ENCODE measurements at regions not wholly inside any gene's neighbourhood (a gene's known extent, or its start where the extent isn't known, plus 50 kb on each side); places are given as distances from the start of the nearest gene placed in this dataset.

GRCh38 chr14:105840266-105841021, 314.1 kb downstream of the TMEM121 start:
- Mint-ChIP-seq H3K27ac (no peak overlapping the region), H3K9me3 (no peaks in the 10 kb centered on the region), H3K27me3 (no peaks in the 10 kb centered on the region), H3K4me3 (no peak overlapping the region), H3K36me3 (ENCODE audit: low read depth) (no peaks in the 10 kb centered on the region), H3K4me1 (no peaks in the 10 kb centered on the region)
- CTCF ChIA-PET, result no interaction called here
- POLR2A ChIA-PET, result no interaction called here
- DNase-seq, result no peak

GRCh38 chr14:105841022-105842009, 314.9 kb downstream of the TMEM121 start:
- Mint-ChIP-seq H3K4me1 (no peaks in the 10 kb centered on the region), H3K36me3 (ENCODE audit: low read depth) (no peaks in the 10 kb centered on the region), H3K27ac (no peak overlapping the region), H3K4me3 (no peak overlapping the region), H3K27me3 (no peaks in the 10 kb centered on the region), H3K9me3 (no peaks in the 10 kb centered on the region)
- ChIA-PET CTCF (no interaction called here), POLR2A (interaction anchor here (1.1 kb wide), 1 partner anchor 21 kb away, joined by 3 read pairs; no protein-coding TSS in a partner anchor)
- no peak for DNase-seq

GRCh38 chr14:105842105-105842504, 315.7 kb downstream of the TMEM121 start:
- POLR2A ChIA-PET, result interaction anchor here (1.1 kb wide), 1 partner anchor 20 kb away, joined by 3 read pairs; no protein-coding TSS in a partner anchor
- Mint-ChIP-seq H3K36me3 (ENCODE audit: low read depth) (no peaks in the 10 kb centered on the region), H3K4me1 (no peaks in the 10 kb centered on the region), H3K27ac (no peak overlapping the region), H3K27me3 (no peaks in the 10 kb centered on the region), H3K4me3 (no peak overlapping the region), H3K9me3 (no peaks in the 10 kb centered on the region)
- CTCF ChIA-PET, result no interaction called here
- no peak for DNase-seq

GRCh38 chr14:105843444-105844046, 317.2 kb downstream of the TMEM121 start:
- no peaks in the 10 kb centered on the region for H3K36me3 Mint-ChIP-seq (ENCODE audit: low read depth)
- ChIA-PET POLR2A (no interaction called here), CTCF (no interaction called here)
- DNase-seq, result peak; percentile 9
- H3K4me3 Mint-ChIP-seq, result no peak overlapping the region
- no peaks in the 10 kb centered on the region for H3K9me3 Mint-ChIP-seq
- no peaks in the 10 kb centered on the region for H3K27me3 Mint-ChIP-seq
- no peaks in the 10 kb centered on the region for H3K4me1 Mint-ChIP-seq
- H3K27ac Mint-ChIP-seq, result no peak overlapping the region

- peak; percentile 14 for DNase-seq
- Mint-ChIP-seq H3K27ac (no peak overlapping the region), H3K4me1 (no peaks in the 10 kb centered on the region), H3K9me3 (no peaks in the 10 kb centered on the region), H3K36me3 (ENCODE audit: low read depth) (no peaks in the 10 kb centered on the region), H3K4me3 (no peak overlapping the region), H3K27me3 (no peaks in the 10 kb centered on the region)
- CTCF ChIA-PET, result no interaction called here
- POLR2A ChIA-PET, result no interaction called here
Observed at GRCh38 chr14:105844047-105844630, 317.8 kb downstream of the TMEM121 start.

GRCh38 chr14:105844810-105845724, 318.7 kb downstream of the TMEM121 start:
- H3K9me3 Mint-ChIP-seq, result no peaks in the 10 kb centered on the region
- no peak overlapping the region for H3K27ac Mint-ChIP-seq
- no peaks in the 10 kb centered on the region for H3K4me1 Mint-ChIP-seq
- POLR2A ChIA-PET, result no interaction called here
- H3K27me3 Mint-ChIP-seq, result no peaks in the 10 kb centered on the region
- H3K36me3 Mint-ChIP-seq (ENCODE audit: low read depth), result no peaks in the 10 kb centered on the region
- no peak overlapping the region for H3K4me3 Mint-ChIP-seq
- no peak for DNase-seq
- CTCF ChIA-PET, result no interaction called here

GRCh38 chr14:105845725-105846309, 319.4 kb downstream of the TMEM121 start:
- no peak for DNase-seq
- POLR2A ChIA-PET, result no interaction called here
- H3K27ac Mint-ChIP-seq, result no peak overlapping the region
- H3K36me3 Mint-ChIP-seq (ENCODE audit: low read depth), result no peaks in the 10 kb centered on the region
- H3K4me3 Mint-ChIP-seq, result no peak overlapping the region
- H3K4me1 Mint-ChIP-seq, result no peaks in the 10 kb centered on the region
- H3K27me3 Mint-ChIP-seq, result no peaks in the 10 kb centered on the region
- CTCF ChIA-PET, result no interaction called here
- H3K9me3 Mint-ChIP-seq, result no peaks in the 10 kb centered on the region

- Mint-ChIP-seq H3K4me3 (no peak overlapping the region), H3K4me1 (no peaks in the 10 kb centered on the region), H3K36me3 (ENCODE audit: low read depth) (no peaks in the 10 kb centered on the region), H3K27ac (no peak overlapping the region), H3K27me3 (no peaks in the 10 kb centered on the region), H3K9me3 (no peaks in the 10 kb centered on the region)
- no peak for DNase-seq
- CTCF ChIA-PET, result no interaction called here
- POLR2A ChIA-PET, result no interaction called here
Observed at GRCh38 chr14:105846312-105846711, 319.9 kb downstream of the TMEM121 start.

- POLR2A ChIA-PET, result interaction anchor here (1.4 kb wide), 1 partner anchor 9 kb away, joined by 4 read pairs; no protein-coding TSS in a partner anchor
- CTCF ChIA-PET, result no interaction called here
- no peaks in the 10 kb centered on the region for H3K4me1 Mint-ChIP-seq
Observed at GRCh38 chr14:105847400-105847799, 321.0 kb downstream of the TMEM121 start.

GRCh38 chr14:105848570-105848969, 322.2 kb downstream of the TMEM121 start:
- Mint-ChIP-seq H3K4me1 (peaks cover 2% of the 10 kb centered on the region), H3K4me3 (no peak overlapping the region), H3K36me3 (ENCODE audit: low read depth) (peaks cover 6% of the 10 kb centered on the region), H3K27ac (no peak overlapping the region), H3K9me3 (no peaks in the 10 kb centered on the region), H3K27me3 (no peaks in the 10 kb centered on the region)
- no peak for DNase-seq
- CTCF ChIA-PET, result no interaction called here
- POLR2A ChIA-PET, result interaction anchor here (1.4 kb wide), 1 partner anchor 8 kb away, joined by 4 read pairs; no protein-coding TSS in a partner anchor

More at GRCh38 chr14:105847400-105847799, 321.0 kb downstream of the TMEM121 start:
- H3K27me3 Mint-ChIP-seq, result no peaks in the 10 kb centered on the region
- H3K36me3 Mint-ChIP-seq (ENCODE audit: low read depth), result no peaks in the 10 kb centered on the region
- no peak for DNase-seq
- H3K27ac Mint-ChIP-seq, result no peak overlapping the region
- no peak overlapping the region for H3K4me3 Mint-ChIP-seq
- H3K9me3 Mint-ChIP-seq, result no peaks in the 10 kb centered on the region

GRCh38 chr14:105849933-105850626, 323.7 kb downstream of the TMEM121 start:
- Mint-ChIP-seq H3K36me3 (ENCODE audit: low read depth) (peaks cover 12% of the 10 kb centered on the region), H3K4me1 (peaks cover 8% of the 10 kb centered on the region), H3K27ac (no peak overlapping the region), H3K4me3 (no peak overlapping the region), H3K9me3 (no peaks in the 10 kb centered on the region), H3K27me3 (no peaks in the 10 kb centered on the region)
- ChIA-PET POLR2A (interaction anchor here (1.2 kb wide), 1 partner anchor 25 kb away, joined by 4 read pairs; no protein-coding TSS in a partner anchor), CTCF (no interaction called here)
- no peak for DNase-seq
